ENCODE measurements at regions not wholly inside any gene's neighbourhood (a gene's known extent, or its start where the extent isn't known, plus 50 kb on each side); places are given as distances from the start of the nearest gene placed in this dataset.

GRCh38 chr7:84258628-84259027 is 64.0 kb upstream of the SEMA3A start:
- Histone ChIP-seq H3K4me3 (no peak overlapping the region), H3K4me2 (no peak overlapping the region), H3K9me3 (no peaks in the 10 kb centered on the region), H3K27ac (no peak overlapping the region), H3K4me1 (no peaks in the 10 kb centered on the region)
- DNase-seq (ENCODE audit: low read depth in 1 of 2, low spot score in 1 of 2) (no peak), FAIRE-seq (no peak), ATAC-seq (no peak)
- ChIA-PET CTCF (no interaction called here), POLR2A (no interaction called here)
- TF ChIP-seq RARB (CRISPR knock-in tag; IDR thresholded peaks at IDR 0.05) = no peak
- no peak for TF ChIP-seq RNF2 (IDR thresholded peaks at IDR 0.05; ENCODE audit: borderline replicate concordance, low read depth)
- TF ChIP-seq HOXB5 (CRISPR knock-in tag; IDR thresholded peaks at IDR 0.05) = no peak
- TF ChIP-seq ZFP36 (IDR thresholded peaks at IDR 0.05; ENCODE audit: borderline replicate concordance, partially characterized antibody) = no peak
- no peak for TF ChIP-seq POLR2AphosphoS2 (conservative IDR thresholded peaks at IDR 0.05; ENCODE audit: low read length)
- TF ChIP-seq E2F6 (IDR thresholded peaks at IDR 0.05; ENCODE audit: borderline replicate concordance, low read depth) = no peak
- no peak for TF ChIP-seq SMC3 (IDR thresholded peaks at IDR 0.05)
- TF ChIP-seq FOSB (CRISPR knock-in tag; IDR thresholded peaks at IDR 0.05) = no peak
- TF ChIP-seq, protein P1, sequence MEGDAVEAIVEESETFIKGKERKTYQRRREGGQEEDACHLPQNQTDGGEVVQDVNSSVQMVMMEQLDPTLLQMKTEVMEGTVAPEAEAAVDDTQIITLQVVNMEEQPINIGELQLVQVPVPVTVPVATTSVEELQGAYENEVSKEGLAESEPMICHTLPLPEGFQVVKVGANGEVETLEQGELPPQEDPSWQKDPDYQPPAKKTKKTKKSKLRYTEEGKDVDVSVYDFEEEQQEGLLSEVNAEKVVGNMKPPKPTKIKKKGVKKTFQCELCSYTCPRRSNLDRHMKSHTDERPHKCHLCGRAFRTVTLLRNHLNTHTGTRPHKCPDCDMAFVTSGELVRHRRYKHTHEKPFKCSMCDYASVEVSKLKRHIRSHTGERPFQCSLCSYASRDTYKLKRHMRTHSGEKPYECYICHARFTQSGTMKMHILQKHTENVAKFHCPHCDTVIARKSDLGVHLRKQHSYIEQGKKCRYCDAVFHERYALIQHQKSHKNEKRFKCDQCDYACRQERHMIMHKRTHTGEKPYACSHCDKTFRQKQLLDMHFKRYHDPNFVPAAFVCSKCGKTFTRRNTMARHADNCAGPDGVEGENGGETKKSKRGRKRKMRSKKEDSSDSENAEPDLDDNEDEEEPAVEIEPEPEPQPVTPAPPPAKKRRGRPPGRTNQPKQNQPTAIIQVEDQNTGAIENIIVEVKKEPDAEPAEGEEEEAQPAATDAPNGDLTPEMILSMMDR (IDR thresholded peaks at IDR 0.05) = no peak
- no peak for TF ChIP-seq CBX2 (IDR thresholded peaks at IDR 0.05; ENCODE audit: borderline replicate concordance, low read depth)
- no peak for TF ChIP-seq KDM1A (IDR thresholded peaks at IDR 0.05; ENCODE audit: low read depth)

DNA sequence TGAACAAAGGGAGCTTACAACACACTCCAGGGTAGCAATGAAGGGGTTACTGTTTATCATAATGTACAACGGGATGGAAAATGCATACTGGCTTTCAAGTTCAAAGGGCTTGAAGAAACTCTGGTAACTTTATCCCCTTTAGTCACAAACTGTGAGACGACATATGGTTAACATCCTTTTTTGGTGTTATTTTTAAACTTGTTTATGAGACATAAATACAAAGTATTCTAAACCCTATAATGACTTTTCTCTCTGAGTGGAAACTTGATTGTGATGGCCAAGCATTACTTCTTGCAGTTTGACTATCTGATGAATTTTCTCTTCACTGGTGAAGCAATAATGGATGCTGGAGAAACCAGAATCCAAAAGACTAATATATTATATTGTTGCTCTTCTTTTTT is 62.0 kb upstream of the SEMA3A start:
- H3K9me3 ChIP-seq = no peaks in the 10 kb centered on the region
- WGBS (ENCODE audit: missing lambda C conversion rate) = 69% methylated on average over 2 of the region's 2 CpGs
- 0 out of 3 replicates have a peak, but pooled peaks cover 2% of the 10 kb centered on the region for H3K4me1 ChIP-seq
- DNase-seq (ENCODE audit: low read depth in 1 of 2, low spot score in 1 of 2) = no peak
- H3K27ac ChIP-seq = no peak overlapping the region
- H3K4me3 ChIP-seq = no peak overlapping the region
- H3K4me2 ChIP-seq = no peak overlapping the region
- CTCF ChIA-PET = interaction anchor here (0.6 kb wide), 1 partner anchor 328 kb away, joined by 3 read pairs; no protein-coding TSS in a partner anchor
- no peak for TF ChIP-seq NFE2L2 (conservative IDR thresholded peaks at IDR 0.05; ENCODE audit: low read length)
- TF ChIP-seq TP53 (CRISPR knock-in tag; IDR thresholded peaks at IDR 0.05) = no peak
- no peak for TF ChIP-seq POLR2A (IDR thresholded peaks at IDR 0.05; ENCODE audit: low read length)
- no peak for TF ChIP-seq MAZ (IDR thresholded peaks at IDR 0.05; ENCODE audit: borderline replicate concordance, low read depth, low read length)
- no peak for TF ChIP-seq EP300 (IDR thresholded peaks at IDR 0.05)
- no peak for TF ChIP-seq ZC3H11A (IDR thresholded peaks at IDR 0.05)
- TF ChIP-seq, protein P2, sequence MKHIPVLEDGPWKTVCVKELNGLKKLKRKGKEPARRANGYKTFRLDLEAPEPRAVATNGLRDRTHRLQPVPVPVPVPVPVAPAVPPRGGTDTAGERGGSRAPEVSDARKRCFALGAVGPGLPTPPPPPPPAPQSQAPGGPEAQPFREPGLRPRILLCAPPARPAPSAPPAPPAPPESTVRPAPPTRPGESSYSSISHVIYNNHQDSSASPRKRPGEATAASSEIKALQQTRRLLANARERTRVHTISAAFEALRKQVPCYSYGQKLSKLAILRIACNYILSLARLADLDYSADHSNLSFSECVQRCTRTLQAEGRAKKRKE (CRISPR knock-in tag; IDR thresholded peaks at IDR 0.05; ENCODE audit: low read depth) = no peak
- no peak for TF ChIP-seq REST (IDR thresholded peaks at IDR 0.05)
- TF ChIP-seq USF2 (IDR thresholded peaks at IDR 0.05) = no peak
- no peak for TF ChIP-seq FOXS1 (CRISPR knock-in tag; IDR thresholded peaks at IDR 0.05)
- TF ChIP-seq, protein P3, sequence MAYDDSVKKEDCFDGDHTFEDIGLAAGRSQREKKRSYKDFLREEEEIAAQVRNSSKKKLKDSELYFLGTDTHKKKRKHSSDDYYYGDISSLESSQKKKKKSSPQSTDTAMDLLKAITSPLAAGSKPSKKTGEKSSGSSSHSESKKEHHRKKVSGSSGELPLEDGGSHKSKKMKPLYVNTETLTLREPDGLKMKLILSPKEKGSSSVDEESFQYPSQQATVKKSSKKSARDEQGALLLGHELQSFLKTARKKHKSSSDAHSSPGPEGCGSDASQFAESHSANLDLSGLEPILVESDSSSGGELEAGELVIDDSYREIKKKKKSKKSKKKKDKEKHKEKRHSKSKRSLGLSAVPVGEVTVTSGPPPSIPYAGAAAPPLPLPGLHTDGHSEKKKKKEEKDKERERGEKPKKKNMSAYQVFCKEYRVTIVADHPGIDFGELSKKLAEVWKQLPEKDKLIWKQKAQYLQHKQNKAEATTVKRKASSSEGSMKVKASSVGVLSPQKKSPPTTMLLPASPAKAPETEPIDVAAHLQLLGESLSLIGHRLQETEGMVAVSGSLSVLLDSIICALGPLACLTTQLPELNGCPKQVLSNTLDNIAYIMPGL (CRISPR knock-in tag; IDR thresholded peaks at IDR 0.05; ENCODE audit: borderline replicate concordance) = no peak
- TF ChIP-seq, protein P4, sequence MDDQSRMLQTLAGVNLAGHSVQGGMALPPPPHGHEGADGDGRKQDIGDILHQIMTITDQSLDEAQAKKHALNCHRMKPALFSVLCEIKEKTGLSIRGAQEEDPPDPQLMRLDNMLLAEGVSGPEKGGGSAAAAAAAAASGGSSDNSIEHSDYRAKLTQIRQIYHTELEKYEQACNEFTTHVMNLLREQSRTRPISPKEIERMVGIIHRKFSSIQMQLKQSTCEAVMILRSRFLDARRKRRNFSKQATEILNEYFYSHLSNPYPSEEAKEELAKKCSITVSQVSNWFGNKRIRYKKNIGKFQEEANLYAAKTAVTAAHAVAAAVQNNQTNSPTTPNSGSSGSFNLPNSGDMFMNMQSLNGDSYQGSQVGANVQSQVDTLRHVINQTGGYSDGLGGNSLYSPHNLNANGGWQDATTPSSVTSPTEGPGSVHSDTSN (IDR thresholded peaks at IDR 0.05) = no peak
- no peak for TF ChIP-seq GATA3 (IDR thresholded peaks at IDR 0.05; ENCODE audit: borderline replicate concordance)
- no peak for TF ChIP-seq MAFK (IDR thresholded peaks at IDR 0.05; ENCODE audit: partially characterized antibody)
- TF ChIP-seq NR3C1 (IDR thresholded peaks at IDR 0.05) = no peak
- no peak for FAIRE-seq
- POLR2A ChIA-PET = no interaction called here
- ATAC-seq = no peak
